Erythroblast (primary cell): ENCODE measurements at regions not wholly inside any gene's neighbourhood (a gene's known extent, or its start where the extent isn't known, plus 50 kb on each side); places are given as distances from the start of the nearest gene placed in this dataset.

Experiments
- GATA1 ChIP-seq: IDR thresholded peaks from 2 replicates; pipeline ENCODE4 v1.6.1; 2011; ENCODE audit warnings: low read depth, mild to moderate bottlenecking, control low read depth, low read length, moderate library complexity
- POLR2A ChIP-seq: IDR thresholded peaks from 2 replicates; pipeline ENCODE4 v1.6.1; 2011; ENCODE audit warnings: mild to moderate bottlenecking, low read length

- TF ChIP-seq POLR2A (no peak), GATA1 (no peak)
Measured at GRCh38 chrX:26922278-26922677, 540.9 kb downstream of the PPP4R3C start.
